Epithelial cell of esophagus (primary cell): ENCODE measurements at regions not wholly inside any gene's neighbourhood (a gene's known extent, or its start where the extent isn't known, plus 50 kb on each side); places are given as distances from the start of the nearest gene placed in this dataset.

ENCODE experiments used
- DNase-seq: peaks from one replicate; pipeline ENCODE4 v3.0.0; 2010; ENCODE audit warnings: low read depth
- H3K4me3 ChIP-seq: 2 replicates; pipeline ENCODE4 v1.5.1; 2011; ENCODE audit warnings: mild to moderate bottlenecking, low read length, control low read depth
- CTCF ChIP-seq: IDR thresholded peaks from 2 replicates; pipeline ENCODE4 v1.5.1; 2011; ENCODE audit warnings: low read depth, mild to moderate bottlenecking, low read length, control low read depth, inconsistent platforms; ENCODE audit not compliant: insufficient read depth; ENCODE audit errors: missing control alignments

- no peak overlapping the region for H3K4me3 ChIP-seq
- no peak for TF ChIP-seq CTCF
- peak; percentile 25 for DNase-seq
These were observed 190.6 kb upstream of the NFIA start for GRCh38 chr1:60891765-60892164.

GRCh38 chr1:60891281-60891680, 191.1 kb upstream of the NFIA start:
- H3K4me3 ChIP-seq = no peak overlapping the region
- no peak for DNase-seq
- no peak for TF ChIP-seq CTCF

- DNase-seq = no peak
- no peak for TF ChIP-seq CTCF
- no peak overlapping the region for H3K4me3 ChIP-seq
These were observed 191.7 kb upstream of the NFIA start for GRCh38 chr1:60890664-60891063.

GRCh38 chr1:60889709-60890108, 192.7 kb upstream of the NFIA start:
- H3K4me3 ChIP-seq = no peak overlapping the region
- TF ChIP-seq CTCF = no peak
- peak; percentile 14 for DNase-seq

GRCh38 chr1:60888126-60888525, 194.2 kb upstream of the NFIA start:
- no peak for DNase-seq
- H3K4me3 ChIP-seq = no peak overlapping the region
- no peak for TF ChIP-seq CTCF

GRCh38 chr1:60886793-60887331, 195.5 kb upstream of the NFIA start:
- no peak for DNase-seq
- no peak for TF ChIP-seq CTCF

GRCh38 chr1:60886090-60886489, 196.3 kb upstream of the NFIA start:
- TF ChIP-seq CTCF = no peak
- no peak overlapping the region for H3K4me3 ChIP-seq
- no peak for DNase-seq

More at GRCh38 chr1:60886793-60887331, 195.5 kb upstream of the NFIA start:
- H3K4me3 ChIP-seq = no peak overlapping the region
